Esophagus muscularis mucosa (tissue), 4 donors: ENCODE measurements at regions not wholly inside any gene's neighbourhood (a gene's known extent, or its start where the extent isn't known, plus 50 kb on each side); places are given as distances from the start of the nearest gene placed in this dataset.

Experiments used
- DNase-seq: peaks from one replicate; pipeline ENCODE4 v3.0.0-alpha.2; 2017; ENCODE audit errors: extremely low spot score
- H3K27ac ChIP-seq, 4 donors: fragments of 200-600 bp; sonication (generic); replicated peaks in 1 of 4; 1 replicate in 3 of 4; 2 replicates in 1 of 4; pipeline ENCODE4 v1.5.1; 2016 to 2019; ENCODE audit warnings: mild to moderate bottlenecking in 1 of 4
- H3K27me3 ChIP-seq, 4 donors: fragments of 200-600 bp; sonication (generic); one replicate each; pipeline versions ENCODE4 v1.5.1 to v1.6.0; 2016 to 2019
- H3K36me3 ChIP-seq, 4 donors: fragments of 200-600 bp; sonication (generic); one replicate each; pipeline ENCODE4 v1.5.1; 2016 to 2019
- H3K4me1 ChIP-seq, 4 donors: fragments of 200-600 bp; sonication (generic); one replicate each; pipeline ENCODE4 v1.5.1; 2016 to 2019
- H3K4me3 ChIP-seq, 4 donors: fragments of 200-600 bp; sonication (generic); 1 replicate in 2 of 4; 2 replicates in 2 of 4; pipeline ENCODE4 v1.5.1; 2016 to 2019; ENCODE audit warnings: mild to moderate bottlenecking in 4 of 4, moderate library complexity in 1 of 4
- H3K9me3 ChIP-seq, 4 donors: fragments of 200-600 bp; sonication (generic); 1 replicate in 3 of 4; 2 replicates in 1 of 4; pipeline ENCODE4 v1.5.1; 2016 to 2019
- CTCF ChIP-seq, 3 experiments: fragments of 200-600 bp in 2 of 3; fragments of 450-650 bp in 1 of 3; sonication (generic) in 2 of 3; IDR thresholded peaks; one replicate each; pipeline ENCODE4 v1.5.1; 2017 to 2019; ENCODE audit warnings: antibody characterized with exemption in 3 of 3, mild to moderate bottlenecking in 2 of 3, moderate library complexity in 1 of 3
- EP300 ChIP-seq: sonication (generic); formaldehyde crosslinking; IDR thresholded peaks from one replicate; pipeline ENCODE4 v1.6.1; 2017; ENCODE audit warnings: antibody characterized with exemption
- POLR2A ChIP-seq: fragments of 450-650 bp; IDR thresholded peaks from one replicate; pipeline ENCODE4 v1.6.1; 2017; ENCODE audit warnings: antibody characterized with exemption, moderate library complexity, mild to moderate bottlenecking, low read depth
- POLR2AphosphoS5 ChIP-seq, 2 donors: sonication (generic); formaldehyde crosslinking; IDR thresholded peaks; one replicate each; pipeline ENCODE4 v1.6.1; 2017; ENCODE audit warnings: antibody characterized with exemption in 2 of 2
- WGBS: methylation state at CpG from one replicate; pipeline ENCODE4 v1.1.5; 2018; 5-methylcytosine and 5-hydroxymethylcytosine counted together
- intact Hi-C: fragments of 100-400 bp; cut with DNase I; formaldehyde crosslinking; loops from one replicate; pipeline ENCODE4 v1.15.1; 2023

GRCh38 chr18:57908092-57908491 is 105.0 kb upstream of the ATP8B1 start:
- TF ChIP-seq EP300 = no peak
- no peak for TF ChIP-seq POLR2AphosphoS5 (IDR thresholded peaks at IDR 0.05)
- TF ChIP-seq POLR2A = no peak
- TF ChIP-seq CTCF (IDR thresholded peaks at IDR 0.05) = no peak
- intact Hi-C loops = no loop called here
- Histone ChIP-seq H3K27ac (no peak overlapping the region), H3K4me1 (no peaks in the 10 kb centered on the region), H3K4me3 (no peak overlapping the region), H3K9me3 (no peaks in the 10 kb centered on the region), H3K27me3 (no peaks in the 10 kb centered on the region), H3K36me3 (no peaks in the 10 kb centered on the region)
- WGBS = 82% methylated on average over 1 of the region's 1 CpG
- DNase-seq = no peak

- Histone ChIP-seq H3K36me3 (no peaks in the 10 kb centered on the region), H3K4me3 (no peak overlapping the region), H3K4me1 (no peaks in the 10 kb centered on the region), H3K9me3 (no peaks in the 10 kb centered on the region), H3K27me3 (no peaks in the 10 kb centered on the region), H3K27ac (no peak overlapping the region)
- TF ChIP-seq CTCF (IDR thresholded peaks at IDR 0.05) = no peak
- no peak for TF ChIP-seq EP300
- no peak for TF ChIP-seq POLR2A
- no peak for TF ChIP-seq POLR2AphosphoS5 (IDR thresholded peaks at IDR 0.05)
- 84% methylated on average over 4 of the region's 4 CpGs for WGBS
- intact Hi-C loops = no loop called here
- DNase-seq = no peak
Measured at GRCh38 chr18:57907550-57907949, 104.4 kb upstream of the ATP8B1 start.

- H3K27ac ChIP-seq = no peak overlapping the region
- intact Hi-C loops = no loop called here
- TF ChIP-seq POLR2AphosphoS5 (IDR thresholded peaks at IDR 0.05) = no peak
- TF ChIP-seq EP300 = no peak
- no peak for TF ChIP-seq CTCF (IDR thresholded peaks at IDR 0.05)
- no peak for TF ChIP-seq POLR2A
- H3K4me3 ChIP-seq = no peak overlapping the region
- DNase-seq = no peak
- no peaks in the 10 kb centered on the region for H3K4me1 ChIP-seq
- no peaks in the 10 kb centered on the region for H3K36me3 ChIP-seq
- 89% methylated on average over 5 of the region's 5 CpGs for WGBS
- no peaks in the 10 kb centered on the region for H3K9me3 ChIP-seq
- H3K27me3 ChIP-seq = no peaks in the 10 kb centered on the region
Measured at GRCh38 chr18:57906852-57907251, 103.7 kb upstream of the ATP8B1 start.

GRCh38 chr18:57904535-57904934 is 101.4 kb upstream of the ATP8B1 start:
- Histone ChIP-seq H3K27ac (no peak overlapping the region), H3K4me1 (no peaks in the 10 kb centered on the region), H3K36me3 (no peaks in the 10 kb centered on the region), H3K27me3 (no peaks in the 10 kb centered on the region), H3K4me3 (no peak overlapping the region), H3K9me3 (no peaks in the 10 kb centered on the region)
- TF ChIP-seq CTCF (IDR thresholded peaks at IDR 0.05) = no peak
- no peak for TF ChIP-seq EP300
- no peak for TF ChIP-seq POLR2A
- no peak for TF ChIP-seq POLR2AphosphoS5 (IDR thresholded peaks at IDR 0.05)
- no peak for DNase-seq
- intact Hi-C loops = no loop called here

GRCh38 chr18:57902721-57903120 is 99.6 kb upstream of the ATP8B1 start:
- H3K36me3 ChIP-seq = no peaks in the 10 kb centered on the region
- intact Hi-C loops = no loop called here
- no peak overlapping the region for H3K27ac ChIP-seq
- DNase-seq = no peak
- no peaks in the 10 kb centered on the region for H3K4me1 ChIP-seq
- H3K4me3 ChIP-seq = no peak overlapping the region
- no peaks in the 10 kb centered on the region for H3K9me3 ChIP-seq
- no peaks in the 10 kb centered on the region for H3K27me3 ChIP-seq
- 75% methylated on average over 1 of the region's 1 CpG for WGBS
- TF ChIP-seq EP300 = no peak
- no peak for TF ChIP-seq POLR2AphosphoS5 (IDR thresholded peaks at IDR 0.05)
- TF ChIP-seq POLR2A = no peak
- TF ChIP-seq CTCF (IDR thresholded peaks at IDR 0.05) = no peak
